ENCODE measurements at regions not wholly inside any gene's neighbourhood (a gene's known extent, or its start where the extent isn't known, plus 50 kb on each side); places are given as distances from the start of the nearest gene placed in this dataset.
"Not testable (repeated sequence)": the region's sequence is repeated elsewhere in the genome, so short reads cannot be mapped to it uniquely, and the experiment has no call there.

- DNase-seq = peak; percentile 22
Measured at GRCh38 chr2:237196866-237197618, 111.4 kb downstream of the COPS8 start.

- no peak for DNase-seq
Measured at GRCh38 chr2:237198164-237198855, 112.6 kb downstream of the COPS8 start.

GRCh38 chr2:237199082-237199481 is 113.4 kb downstream of the COPS8 start:
- no peak for DNase-seq

GRCh38 chr2:237199577-237199976 is 113.9 kb downstream of the COPS8 start:
- peak; percentile 37 for DNase-seq

GRCh38 chr2:237200462-237200861 is 114.8 kb downstream of the COPS8 start:
- peak; percentile 40 for DNase-seq

GRCh38 chr2:237201461-237202287 is 116.0 kb downstream of the COPS8 start:
- no peak for DNase-seq

- no peak for DNase-seq
Measured at GRCh38 chr2:237202288-237203030, 116.8 kb downstream of the COPS8 start.

- no peak for DNase-seq
Measured at GRCh38 chr2:237205043-237205541, 119.4 kb downstream of the COPS8 start.

- no peak for DNase-seq
Measured at GRCh38 chr2:237205561-237205971, 119.9 kb downstream of the COPS8 start.

GRCh38 chr2:237207646-237208045 is 122.0 kb downstream of the COPS8 start:
- DNase-seq = no peak

GRCh38 chr2:237208373-237209260 is 122.9 kb downstream of the COPS8 start:
- DNase-seq = no peak

GRCh38 chr2:237209885-237210284 is 124.2 kb downstream of the COPS8 start:
- DNase-seq = no peak

GRCh38 chr2:237210297-237210696 is 124.6 kb downstream of the COPS8 start:
- no peak for DNase-seq

- DNase-seq = no peak
Measured at GRCh38 chr2:237210763-237211162, 125.1 kb downstream of the COPS8 start.

- not testable (repeated sequence) for DNase-seq
Measured at GRCh38 chr2:237212356-237213279, 126.9 kb downstream of the COPS8 start.

- DNase-seq = no peak
Measured at GRCh38 chr2:237213315-237214022, 127.8 kb downstream of the COPS8 start.

GRCh38 chr2:237214030-237214675 is 128.5 kb downstream of the COPS8 start:
- no peak for DNase-seq

- no peak for DNase-seq
Measured at GRCh38 chr2:237214963-237215362, 129.3 kb downstream of the COPS8 start.

- no peak for DNase-seq
Measured at GRCh38 chr2:237217995-237218616, 132.4 kb downstream of the COPS8 start.

Data from activated CD8-positive, alpha-beta memory T cell treated with anti-CD3 and anti-CD28 coated beads, Interleukin-2, amount 50 U/mL, for 48 hours (primary cell).